Thyroid gland (tissue), 4 donors: ENCODE measurements at regions not wholly inside any gene's neighbourhood (a gene's known extent, or its start where the extent isn't known, plus 50 kb on each side); places are given as distances from the start of the nearest gene placed in this dataset.

Source experiments
- POLR2A ChIP-seq, 2 donors: fragments of 450-650 bp; IDR thresholded peaks; one replicate each; pipeline ENCODE4 v1.6.1; 2017; ENCODE audit warnings: antibody characterized with exemption in 2 of 2, mild to moderate bottlenecking in 2 of 2, moderate library complexity in 1 of 2
- TF ChIP-seq, protein P1 (sequence below), 6 experiments: fragments of 200-600 bp in 3 of 6; fragments of 450-650 bp in 3 of 6; sonication (generic) in 3 of 6; IDR thresholded peaks; one replicate each; pipeline ENCODE4 v1.5.1; 2016 to 2019; ENCODE audit warnings: antibody characterized with exemption in 6 of 6, mild to moderate bottlenecking in 2 of 6, inconsistent platforms in 1 of 6, moderate library complexity in 1 of 6

DNA sequence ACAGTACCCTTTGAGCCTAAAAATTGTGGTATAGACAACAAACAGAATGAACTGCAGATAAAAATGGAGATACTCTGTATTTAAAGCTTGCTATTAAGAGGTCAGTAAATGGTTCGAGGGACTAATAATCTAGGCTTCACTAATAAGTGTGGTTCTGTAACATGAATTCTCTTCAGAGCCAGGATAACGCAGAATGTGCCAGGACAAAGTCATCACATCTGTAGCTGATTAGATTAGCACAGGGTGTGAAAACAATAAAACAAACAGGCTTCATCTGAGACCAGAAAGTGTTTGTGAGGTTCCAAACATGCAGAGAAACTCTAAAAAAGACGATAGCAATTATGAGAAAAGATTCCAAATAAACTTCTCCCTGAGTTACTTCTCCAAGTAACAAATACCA is 89.1 kb upstream of the LUZP2 start:
- TF ChIP-seq, protein P1, sequence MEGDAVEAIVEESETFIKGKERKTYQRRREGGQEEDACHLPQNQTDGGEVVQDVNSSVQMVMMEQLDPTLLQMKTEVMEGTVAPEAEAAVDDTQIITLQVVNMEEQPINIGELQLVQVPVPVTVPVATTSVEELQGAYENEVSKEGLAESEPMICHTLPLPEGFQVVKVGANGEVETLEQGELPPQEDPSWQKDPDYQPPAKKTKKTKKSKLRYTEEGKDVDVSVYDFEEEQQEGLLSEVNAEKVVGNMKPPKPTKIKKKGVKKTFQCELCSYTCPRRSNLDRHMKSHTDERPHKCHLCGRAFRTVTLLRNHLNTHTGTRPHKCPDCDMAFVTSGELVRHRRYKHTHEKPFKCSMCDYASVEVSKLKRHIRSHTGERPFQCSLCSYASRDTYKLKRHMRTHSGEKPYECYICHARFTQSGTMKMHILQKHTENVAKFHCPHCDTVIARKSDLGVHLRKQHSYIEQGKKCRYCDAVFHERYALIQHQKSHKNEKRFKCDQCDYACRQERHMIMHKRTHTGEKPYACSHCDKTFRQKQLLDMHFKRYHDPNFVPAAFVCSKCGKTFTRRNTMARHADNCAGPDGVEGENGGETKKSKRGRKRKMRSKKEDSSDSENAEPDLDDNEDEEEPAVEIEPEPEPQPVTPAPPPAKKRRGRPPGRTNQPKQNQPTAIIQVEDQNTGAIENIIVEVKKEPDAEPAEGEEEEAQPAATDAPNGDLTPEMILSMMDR (IDR thresholded peaks at IDR 0.05), result no peak
- no peak for TF ChIP-seq POLR2A (IDR thresholded peaks at IDR 0.05)
